Adipocyte (in vitro differentiated cells): ENCODE measurements at regions not wholly inside any gene's neighbourhood (a gene's known extent, or its start where the extent isn't known, plus 50 kb on each side); places are given as distances from the start of the nearest gene placed in this dataset.
A peak's percentile ranks its signal among the peaks of the same experiment; 100 is the strongest.

Experiments
- DNase-seq: peaks from one replicate; pipeline ENCODE4 v3.0.0-alpha.2; 2015; ENCODE audit warnings: low read depth
- H3K27me3 ChIP-seq: replicated peaks from 2 replicates; pipeline ENCODE4 v1.7.0; 2013; ENCODE audit warnings: mild to moderate bottlenecking, low read length, moderate library complexity; ENCODE audit not compliant: control insufficient read depth, insufficient read depth
- H3K36me3 ChIP-seq: 2 replicates; pipeline ENCODE4 v1.7.0; 2013; ENCODE audit warnings: low read length, mild to moderate bottlenecking, moderate library complexity; ENCODE audit not compliant: control insufficient read depth, insufficient read depth, severe bottlenecking
- H3K4me1 ChIP-seq: 2 replicates; pipeline ENCODE4 v1.7.0; 2013; ENCODE audit warnings: mild to moderate bottlenecking, low read length, moderate library complexity; ENCODE audit not compliant: control insufficient read depth, insufficient read depth
- H3K4me3 ChIP-seq: 2 replicates; pipeline ENCODE4 v1.7.0; 2013; ENCODE audit warnings: mild to moderate bottlenecking, low read length, moderate library complexity
- H3K9ac ChIP-seq: 2 replicates; pipeline ENCODE4 v1.7.0; 2013; ENCODE audit warnings: mild to moderate bottlenecking, low read length, moderate library complexity
- H3K9me3 ChIP-seq: 2 replicates; pipeline ENCODE4 v1.7.0; 2013; ENCODE audit warnings: mild to moderate bottlenecking, low read length, moderate library complexity; ENCODE audit not compliant: control insufficient read depth

GRCh38 chr20:53743607-53744260 lies 150.1 kb upstream of the ZNF217 start:
- Histone ChIP-seq H3K4me3 (no peak overlapping the region), H3K9ac (no peak overlapping the region), H3K9me3 (no peaks in the 10 kb centered on the region), H3K4me1 (peaks cover 15% of the 10 kb centered on the region), H3K36me3 (no peaks in the 10 kb centered on the region), H3K27me3 (no peaks in the 10 kb centered on the region)
- no peak for DNase-seq

GRCh38 chr20:53742685-53743081 lies 149.0 kb upstream of the ZNF217 start:
- Histone ChIP-seq H3K4me3 (no peak overlapping the region), H3K9ac (no peak overlapping the region), H3K9me3 (no peaks in the 10 kb centered on the region), H3K4me1 (peaks cover 25% of the 10 kb centered on the region), H3K36me3 (no peaks in the 10 kb centered on the region), H3K27me3 (no peaks in the 10 kb centered on the region)
- DNase-seq, result no peak

GRCh38 chr20:53741726-53742028 lies 148.0 kb upstream of the ZNF217 start:
- Histone ChIP-seq H3K27me3 (no peaks in the 10 kb centered on the region), H3K4me1 (peaks cover 35% of the 10 kb centered on the region), H3K9me3 (no peaks in the 10 kb centered on the region), H3K9ac (no peak overlapping the region), H3K4me3 (no peak overlapping the region), H3K36me3 (no peaks in the 10 kb centered on the region)
- DNase-seq, result no peak

GRCh38 chr20:53739799-53740785 lies 146.5 kb upstream of the ZNF217 start:
- H3K36me3 ChIP-seq, result no peaks in the 10 kb centered on the region
- H3K27me3 ChIP-seq, result no peaks in the 10 kb centered on the region
- peak overlapping the region; percentile 23 for H3K4me3 ChIP-seq
- DNase-seq, result peak; percentile 57
- peaks cover 42% of the 10 kb centered on the region for H3K4me1 ChIP-seq
- H3K9ac ChIP-seq, result peak overlapping the region; percentile 83
- no peaks in the 10 kb centered on the region for H3K9me3 ChIP-seq

- peak overlapping the region; percentile 83 for H3K9ac ChIP-seq
- DNase-seq, result no peak
- no peaks in the 10 kb centered on the region for H3K36me3 ChIP-seq
- H3K4me3 ChIP-seq, result peak overlapping the region; percentile 51
- H3K9me3 ChIP-seq, result no peaks in the 10 kb centered on the region
- H3K27me3 ChIP-seq, result no peaks in the 10 kb centered on the region
- H3K4me1 ChIP-seq, result peaks cover 44% of the 10 kb centered on the region
These were observed 145.5 kb upstream of the ZNF217 start for GRCh38 chr20:53738945-53739798.

- Histone ChIP-seq H3K27me3 (no peaks in the 10 kb centered on the region), H3K4me3 (peak overlapping the region; percentile 51), H3K9me3 (no peaks in the 10 kb centered on the region), H3K36me3 (no peaks in the 10 kb centered on the region), H3K9ac (peak overlapping the region; percentile 83), H3K4me1 (peaks cover 49% of the 10 kb centered on the region)
- DNase-seq, result peak; percentile 77
These were observed 144.7 kb upstream of the ZNF217 start for GRCh38 chr20:53738039-53738944.

GRCh38 chr20:53737396-53738038 lies 143.9 kb upstream of the ZNF217 start:
- H3K27me3 ChIP-seq, result no peaks in the 10 kb centered on the region
- peaks cover 49% of the 10 kb centered on the region for H3K4me1 ChIP-seq
- peak overlapping the region; percentile 51 for H3K4me3 ChIP-seq
- H3K9me3 ChIP-seq, result no peaks in the 10 kb centered on the region
- H3K36me3 ChIP-seq, result no peaks in the 10 kb centered on the region
- DNase-seq, result peak; percentile 62
- peak overlapping the region; percentile 83 for H3K9ac ChIP-seq

- Histone ChIP-seq H3K36me3 (no peaks in the 10 kb centered on the region), H3K4me1 (peaks cover 49% of the 10 kb centered on the region), H3K9me3 (no peaks in the 10 kb centered on the region), H3K4me3 (peak overlapping the region; percentile 51), H3K27me3 (no peaks in the 10 kb centered on the region), H3K9ac (peak overlapping the region; percentile 83)
- DNase-seq, result peak; percentile 77
These were observed 143.2 kb upstream of the ZNF217 start for GRCh38 chr20:53736757-53737395.

GRCh38 chr20:53736122-53736756 lies 142.6 kb upstream of the ZNF217 start:
- peak; percentile 37 for DNase-seq
- Histone ChIP-seq H3K4me1 (peaks cover 49% of the 10 kb centered on the region), H3K36me3 (no peaks in the 10 kb centered on the region), H3K4me3 (peak overlapping the region; percentile 51), H3K9me3 (no peaks in the 10 kb centered on the region), H3K9ac (peak overlapping the region; percentile 83), H3K27me3 (no peaks in the 10 kb centered on the region)
